ENCODE measurements at regions not wholly inside any gene's neighbourhood (a gene's known extent, or its start where the extent isn't known, plus 50 kb on each side); places are given as distances from the start of the nearest gene placed in this dataset.

DNA sequence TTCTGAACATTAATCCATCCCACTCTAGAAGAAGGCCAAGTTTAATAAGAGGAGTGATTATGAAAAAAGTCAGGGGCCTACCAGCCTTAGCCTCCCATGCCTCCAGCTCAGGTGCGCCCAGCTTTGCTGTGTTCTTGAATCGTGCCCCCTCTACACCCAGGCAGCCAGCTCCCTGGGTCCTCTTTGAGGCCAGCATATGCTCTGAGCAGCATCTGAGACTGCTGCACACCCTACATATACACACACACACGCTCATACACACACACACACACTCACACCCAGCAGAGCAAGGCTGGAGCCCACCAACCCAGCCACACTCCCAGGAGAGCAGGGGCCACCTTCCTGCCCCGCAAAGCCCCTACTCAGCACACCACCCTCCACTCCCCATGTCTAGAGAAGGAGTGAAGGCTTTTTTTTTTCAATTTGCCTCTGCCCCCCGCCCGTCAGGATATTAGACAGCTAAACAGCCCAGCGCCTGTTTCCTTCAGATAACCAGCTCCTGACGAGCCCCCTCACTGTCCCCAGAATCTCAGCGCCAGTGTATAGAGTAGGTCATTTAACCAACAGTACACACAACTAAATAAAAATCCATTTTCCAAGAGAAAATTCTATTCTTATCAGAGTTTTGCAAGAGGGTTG is 121.6 kb downstream of the BUD13 start:
- TF ChIP-seq RAD21 (conservative IDR thresholded peaks at IDR 0.05) (no peak), MXI1 (conservative IDR thresholded peaks at IDR 0.05; ENCODE audit: poor library complexity, severe bottlenecking) (no peak), EZH2 (IDR thresholded peaks at IDR 0.05; ENCODE audit: borderline replicate concordance, insufficient read depth, low read length, poor library complexity, severe bottlenecking) (no peak), POLR2AphosphoS5 (IDR thresholded peaks at IDR 0.05) (no peak), SMC3 (conservative IDR thresholded peaks at IDR 0.05; ENCODE audit: poor library complexity) (no peak), TAF1 (IDR thresholded peaks at IDR 0.05; ENCODE audit: low read depth) (no peak), EP300 (conservative IDR thresholded peaks at IDR 0.05; ENCODE audit: poor library complexity, severe bottlenecking) (no peak)
- TF ChIP-seq, protein P1, sequence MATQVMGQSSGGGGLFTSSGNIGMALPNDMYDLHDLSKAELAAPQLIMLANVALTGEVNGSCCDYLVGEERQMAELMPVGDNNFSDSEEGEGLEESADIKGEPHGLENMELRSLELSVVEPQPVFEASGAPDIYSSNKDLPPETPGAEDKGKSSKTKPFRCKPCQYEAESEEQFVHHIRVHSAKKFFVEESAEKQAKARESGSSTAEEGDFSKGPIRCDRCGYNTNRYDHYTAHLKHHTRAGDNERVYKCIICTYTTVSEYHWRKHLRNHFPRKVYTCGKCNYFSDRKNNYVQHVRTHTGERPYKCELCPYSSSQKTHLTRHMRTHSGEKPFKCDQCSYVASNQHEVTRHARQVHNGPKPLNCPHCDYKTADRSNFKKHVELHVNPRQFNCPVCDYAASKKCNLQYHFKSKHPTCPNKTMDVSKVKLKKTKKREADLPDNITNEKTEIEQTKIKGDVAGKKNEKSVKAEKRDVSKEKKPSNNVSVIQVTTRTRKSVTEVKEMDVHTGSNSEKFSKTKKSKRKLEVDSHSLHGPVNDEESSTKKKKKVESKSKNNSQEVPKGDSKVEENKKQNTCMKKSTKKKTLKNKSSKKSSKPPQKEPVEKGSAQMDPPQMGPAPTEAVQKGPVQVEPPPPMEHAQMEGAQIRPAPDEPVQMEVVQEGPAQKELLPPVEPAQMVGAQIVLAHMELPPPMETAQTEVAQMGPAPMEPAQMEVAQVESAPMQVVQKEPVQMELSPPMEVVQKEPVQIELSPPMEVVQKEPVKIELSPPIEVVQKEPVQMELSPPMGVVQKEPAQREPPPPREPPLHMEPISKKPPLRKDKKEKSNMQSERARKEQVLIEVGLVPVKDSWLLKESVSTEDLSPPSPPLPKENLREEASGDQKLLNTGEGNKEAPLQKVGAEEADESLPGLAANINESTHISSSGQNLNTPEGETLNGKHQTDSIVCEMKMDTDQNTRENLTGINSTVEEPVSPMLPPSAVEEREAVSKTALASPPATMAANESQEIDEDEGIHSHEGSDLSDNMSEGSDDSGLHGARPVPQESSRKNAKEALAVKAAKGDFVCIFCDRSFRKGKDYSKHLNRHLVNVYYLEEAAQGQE (IDR thresholded peaks at IDR 0.05; ENCODE audit: borderline replicate concordance) = no peak
- TF ChIP-seq, protein P2, sequence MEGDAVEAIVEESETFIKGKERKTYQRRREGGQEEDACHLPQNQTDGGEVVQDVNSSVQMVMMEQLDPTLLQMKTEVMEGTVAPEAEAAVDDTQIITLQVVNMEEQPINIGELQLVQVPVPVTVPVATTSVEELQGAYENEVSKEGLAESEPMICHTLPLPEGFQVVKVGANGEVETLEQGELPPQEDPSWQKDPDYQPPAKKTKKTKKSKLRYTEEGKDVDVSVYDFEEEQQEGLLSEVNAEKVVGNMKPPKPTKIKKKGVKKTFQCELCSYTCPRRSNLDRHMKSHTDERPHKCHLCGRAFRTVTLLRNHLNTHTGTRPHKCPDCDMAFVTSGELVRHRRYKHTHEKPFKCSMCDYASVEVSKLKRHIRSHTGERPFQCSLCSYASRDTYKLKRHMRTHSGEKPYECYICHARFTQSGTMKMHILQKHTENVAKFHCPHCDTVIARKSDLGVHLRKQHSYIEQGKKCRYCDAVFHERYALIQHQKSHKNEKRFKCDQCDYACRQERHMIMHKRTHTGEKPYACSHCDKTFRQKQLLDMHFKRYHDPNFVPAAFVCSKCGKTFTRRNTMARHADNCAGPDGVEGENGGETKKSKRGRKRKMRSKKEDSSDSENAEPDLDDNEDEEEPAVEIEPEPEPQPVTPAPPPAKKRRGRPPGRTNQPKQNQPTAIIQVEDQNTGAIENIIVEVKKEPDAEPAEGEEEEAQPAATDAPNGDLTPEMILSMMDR (IDR thresholded peaks at IDR 0.05; ENCODE audit: poor library complexity, severe bottlenecking) = no peak
- H3K79me2 ChIP-seq (replicated peaks; ENCODE audit: insufficient read depth, low read length) = no peaks in the 10 kb centered on the region
- no peak overlapping the region for H3K4me2 ChIP-seq (ENCODE audit: low read length)
- H3K4me3 ChIP-seq (ENCODE audit: low read length) = no peak overlapping the region
- no peaks in the 10 kb centered on the region for H3K27me3 ChIP-seq (ENCODE audit: insufficient read depth, low read depth, low read length)
- no peak overlapping the region for H3K27ac ChIP-seq (ENCODE audit: low read length)
- H3F3A ChIP-seq (ENCODE audit: insufficient read depth, low read length, poor library complexity, severe bottlenecking) = no peaks in the 10 kb centered on the region
- H2AFZ ChIP-seq (ENCODE audit: low read depth, low read length) = no peak overlapping the region
- H3K36me3 ChIP-seq (ENCODE audit: insufficient read depth, low read length) = no peaks in the 10 kb centered on the region
- peaks cover 6% of the 10 kb centered on the region for H3K9me3 ChIP-seq (ENCODE audit: low read length)
- H4K20me1 ChIP-seq (ENCODE audit: insufficient read depth) = no peaks in the 10 kb centered on the region
- H3K9ac ChIP-seq (ENCODE audit: low read length) = no peak overlapping the region
- H3K9me2 ChIP-seq (ENCODE audit: insufficient read depth, low read length) = no peaks in the 10 kb centered on the region

DNA sequence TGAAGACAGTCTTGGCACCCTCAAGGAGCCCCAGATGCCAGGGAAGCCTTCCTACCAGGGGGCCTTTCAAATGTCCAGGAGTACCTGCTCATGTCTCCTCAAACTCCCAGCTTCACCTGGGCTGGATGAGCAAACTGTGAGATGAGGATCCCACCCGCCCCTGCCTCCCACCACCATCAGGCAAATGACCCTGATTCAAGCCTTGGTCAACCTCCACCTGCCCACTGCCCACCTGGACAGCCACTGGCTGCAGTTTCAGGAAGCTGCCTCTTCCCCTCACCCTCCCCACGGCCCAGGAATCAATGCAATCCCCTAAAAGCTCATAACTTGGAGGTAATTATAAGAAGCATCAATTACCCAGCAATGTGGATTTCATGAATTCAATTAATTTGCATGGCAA is 122.7 kb downstream of the BUD13 start:
- no peaks in the 10 kb centered on the region for H3F3A ChIP-seq (ENCODE audit: insufficient read depth, low read length, poor library complexity, severe bottlenecking)
- no peak overlapping the region for H2AFZ ChIP-seq (ENCODE audit: low read depth, low read length)
- H3K27ac ChIP-seq (ENCODE audit: low read length) = no peak overlapping the region
- H3K9me2 ChIP-seq (ENCODE audit: insufficient read depth, low read length) = no peaks in the 10 kb centered on the region
- H3K4me3 ChIP-seq (ENCODE audit: low read length) = no peak overlapping the region
- H3K27me3 ChIP-seq (ENCODE audit: insufficient read depth, low read depth, low read length) = no peaks in the 10 kb centered on the region
- no peaks in the 10 kb centered on the region for H4K20me1 ChIP-seq (ENCODE audit: insufficient read depth)
- no peak overlapping the region for H3K4me2 ChIP-seq (ENCODE audit: low read length)
- TF ChIP-seq MXI1 (conservative IDR thresholded peaks at IDR 0.05; ENCODE audit: poor library complexity, severe bottlenecking) (no peak), TAF1 (IDR thresholded peaks at IDR 0.05; ENCODE audit: low read depth) (no peak), EZH2 (IDR thresholded peaks at IDR 0.05; ENCODE audit: borderline replicate concordance, insufficient read depth, low read length, poor library complexity, severe bottlenecking) (no peak), POLR2AphosphoS5 (IDR thresholded peaks at IDR 0.05) (no peak), RAD21 (conservative IDR thresholded peaks at IDR 0.05) (no peak), EP300 (conservative IDR thresholded peaks at IDR 0.05; ENCODE audit: poor library complexity, severe bottlenecking) (no peak), SMC3 (conservative IDR thresholded peaks at IDR 0.05; ENCODE audit: poor library complexity) (no peak)
- TF ChIP-seq, protein P2 (IDR thresholded peaks at IDR 0.05; ENCODE audit: poor library complexity, severe bottlenecking) = no peak
- TF ChIP-seq, protein P1 (IDR thresholded peaks at IDR 0.05; ENCODE audit: borderline replicate concordance) = no peak
- no peaks in the 10 kb centered on the region for H3K79me2 ChIP-seq (replicated peaks; ENCODE audit: insufficient read depth, low read length)
- no peaks in the 10 kb centered on the region for H3K36me3 ChIP-seq (ENCODE audit: insufficient read depth, low read length)
- H3K9ac ChIP-seq (ENCODE audit: low read length) = no peak overlapping the region
- H3K9me3 ChIP-seq (ENCODE audit: low read length) = peaks cover 2% of the 10 kb centered on the region

Measured in neural cell (in vitro differentiated cells).